ENCODE measurements at regions not wholly inside any gene's neighbourhood (a gene's known extent, or its start where the extent isn't known, plus 50 kb on each side); places are given as distances from the start of the nearest gene placed in this dataset.

GRCh38 chr4:111959222-111959621, 186.0 kb upstream of the FAM241A start:
- TF ChIP-seq ESRRA (IDR thresholded peaks at IDR 0.05; ENCODE audit: borderline replicate concordance, low read depth) = no peak
- TF ChIP-seq EZH2 (IDR thresholded peaks at IDR 0.05; ENCODE audit: borderline replicate concordance, low read depth, low read length) = no peak
- TF ChIP-seq NR3C1 (CRISPR knock-in tag; IDR thresholded peaks at IDR 0.05) = no peak
- TF ChIP-seq TBP (optimal IDR thresholded peaks at IDR 0.05; ENCODE audit: low read depth, low read length) = no peak
- no peak for TF ChIP-seq BCL6 (CRISPR knock-in tag; IDR thresholded peaks at IDR 0.05)
- no peak for TF ChIP-seq FOXP4 (CRISPR knock-in tag; IDR thresholded peaks at IDR 0.05; ENCODE audit: borderline replicate concordance)
- no peak for TF ChIP-seq MXI1 (IDR thresholded peaks at IDR 0.05; ENCODE audit: low read depth, low read length)
- TF ChIP-seq, protein P1, sequence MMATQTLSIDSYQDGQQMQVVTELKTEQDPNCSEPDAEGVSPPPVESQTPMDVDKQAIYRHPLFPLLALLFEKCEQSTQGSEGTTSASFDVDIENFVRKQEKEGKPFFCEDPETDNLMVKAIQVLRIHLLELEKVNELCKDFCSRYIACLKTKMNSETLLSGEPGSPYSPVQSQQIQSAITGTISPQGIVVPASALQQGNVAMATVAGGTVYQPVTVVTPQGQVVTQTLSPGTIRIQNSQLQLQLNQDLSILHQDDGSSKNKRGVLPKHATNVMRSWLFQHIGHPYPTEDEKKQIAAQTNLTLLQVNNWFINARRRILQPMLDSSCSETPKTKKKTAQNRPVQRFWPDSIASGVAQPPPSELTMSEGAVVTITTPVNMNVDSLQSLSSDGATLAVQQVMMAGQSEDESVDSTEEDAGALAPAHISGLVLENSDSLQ (IDR thresholded peaks at IDR 0.05) = no peak
- TF ChIP-seq CTCF (IDR thresholded peaks at IDR 0.05 in 2 of 3, conservative IDR thresholded peaks at IDR 0.05 in 1 of 3; ENCODE audit: insufficient read depth in 2 of 3, low read depth in 1 of 3, low read length in 3 of 3) = no peak
- TF ChIP-seq POLR2AphosphoS5 (IDR thresholded peaks at IDR 0.05; ENCODE audit: control insufficient read depth, insufficient read depth, low read depth, low read length) = no peak
- TF ChIP-seq HNRNPK (IDR thresholded peaks at IDR 0.05; ENCODE audit: low read depth, low read length, poor library complexity, severe bottlenecking) = no peak
